Endothelial cell (in vitro differentiated cells): ENCODE measurements at regions not wholly inside any gene's neighbourhood (a gene's known extent, or its start where the extent isn't known, plus 50 kb on each side); places are given as distances from the start of the nearest gene placed in this dataset.

Experiments used
- DNase-seq: peaks from one replicate; pipeline ENCODE4 v3.0.0; 2021; ENCODE audit warnings: low spot score
- H3K27ac Mint-ChIP-seq: one replicate; pipeline ENCODE4 v1.8.0; 2021; ENCODE audit warnings: mixed read lengths, inconsistent platforms; ENCODE audit not compliant: unreplicated experiment
- H3K27me3 Mint-ChIP-seq: one replicate; pipeline ENCODE4 v1.8.0; 2021; ENCODE audit warnings: mild to moderate bottlenecking, moderate library complexity, mixed read lengths, inconsistent platforms; ENCODE audit not compliant: unreplicated experiment
- H3K36me3 Mint-ChIP-seq: one replicate; pipeline ENCODE4 v1.8.0; 2021; ENCODE audit warnings: mild to moderate bottlenecking, low read depth, mixed read lengths, inconsistent platforms; ENCODE audit not compliant: unreplicated experiment
- H3K4me1 Mint-ChIP-seq: one replicate; pipeline ENCODE4 v1.8.0; 2021; ENCODE audit warnings: mild to moderate bottlenecking, mixed read lengths, inconsistent platforms; ENCODE audit not compliant: unreplicated experiment
- H3K4me3 Mint-ChIP-seq: one replicate; pipeline ENCODE4 v1.8.0; 2021; ENCODE audit warnings: mild to moderate bottlenecking, mixed read lengths, inconsistent platforms; ENCODE audit not compliant: unreplicated experiment
- H3K9me3 Mint-ChIP-seq: one replicate; pipeline ENCODE4 v1.8.0; 2021; ENCODE audit warnings: mixed read lengths, inconsistent platforms; ENCODE audit not compliant: unreplicated experiment
- CTCF ChIP-seq: fragments of 200-600 bp; sonication (generic); IDR thresholded peaks from one replicate; pipeline ENCODE4 v1.5.0; 2021; ENCODE audit warnings: antibody characterized with exemption; ENCODE audit not compliant: unreplicated experiment

GRCh38 chr4:128513664-128514484 is 226.3 kb upstream of the PGRMC2 start:
- H3K9me3 Mint-ChIP-seq = no peaks in the 10 kb centered on the region
- H3K36me3 Mint-ChIP-seq = no peaks in the 10 kb centered on the region
- no peak for TF ChIP-seq CTCF
- H3K27me3 Mint-ChIP-seq = no peaks in the 10 kb centered on the region
- no peak overlapping the region for H3K27ac Mint-ChIP-seq
- DNase-seq = no peak
- peaks cover 12% of the 10 kb centered on the region for H3K4me1 Mint-ChIP-seq
- no peak overlapping the region for H3K4me3 Mint-ChIP-seq

GRCh38 chr4:128512767-128513322 is 225.2 kb upstream of the PGRMC2 start:
- Mint-ChIP-seq H3K27ac (no peak overlapping the region), H3K36me3 (no peaks in the 10 kb centered on the region), H3K4me3 (no peak overlapping the region), H3K27me3 (no peaks in the 10 kb centered on the region), H3K9me3 (no peaks in the 10 kb centered on the region), H3K4me1 (peaks cover 10% of the 10 kb centered on the region)
- DNase-seq = no peak
- no peak for TF ChIP-seq CTCF

- Mint-ChIP-seq H3K27ac (no peak overlapping the region), H3K27me3 (no peaks in the 10 kb centered on the region), H3K4me1 (peaks cover 3% of the 10 kb centered on the region), H3K4me3 (no peak overlapping the region), H3K9me3 (no peaks in the 10 kb centered on the region), H3K36me3 (no peaks in the 10 kb centered on the region)
- TF ChIP-seq CTCF = no peak
- no peak for DNase-seq
Measured at GRCh38 chr4:128512161-128512560, 224.5 kb upstream of the PGRMC2 start.

DNA sequence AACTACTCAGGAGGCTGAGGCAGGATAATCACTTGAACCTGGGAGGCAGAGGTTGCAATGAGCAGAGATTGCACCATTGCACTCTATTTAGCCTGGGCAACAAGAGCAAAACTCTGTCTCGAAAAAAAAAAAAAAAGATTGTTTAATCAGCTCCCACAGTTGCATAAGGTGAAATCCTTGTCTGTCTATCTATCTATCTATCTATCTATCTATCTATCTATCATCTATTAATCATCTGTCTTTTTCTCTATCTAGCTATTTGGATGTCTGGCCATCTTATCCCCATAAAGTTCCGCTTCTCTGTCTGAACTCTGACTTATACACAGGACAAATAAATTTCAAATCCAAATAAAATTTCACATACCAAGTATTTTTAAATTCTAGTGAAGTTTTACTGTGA is 223.2 kb upstream of the PGRMC2 start:
- H3K4me3 Mint-ChIP-seq = no peak overlapping the region
- H3K9me3 Mint-ChIP-seq = no peaks in the 10 kb centered on the region
- no peak for TF ChIP-seq CTCF
- H3K27me3 Mint-ChIP-seq = no peaks in the 10 kb centered on the region
- no peak overlapping the region for H3K27ac Mint-ChIP-seq
- H3K4me1 Mint-ChIP-seq = no peaks in the 10 kb centered on the region
- no peak for DNase-seq
- H3K36me3 Mint-ChIP-seq = no peaks in the 10 kb centered on the region

GRCh38 chr4:128502818-128503527 is 215.4 kb upstream of the PGRMC2 start:
- Mint-ChIP-seq H3K4me1 (no peaks in the 10 kb centered on the region), H3K36me3 (peaks cover 7% of the 10 kb centered on the region), H3K27me3 (peaks cover 3% of the 10 kb centered on the region), H3K27ac (no peak overlapping the region), H3K9me3 (no peaks in the 10 kb centered on the region), H3K4me3 (no peak overlapping the region)
- no peak for TF ChIP-seq CTCF
- DNase-seq = no peak
